Psoas muscle (tissue), 7 donors: ENCODE measurements at regions not wholly inside any gene's neighbourhood (a gene's known extent, or its start where the extent isn't known, plus 50 kb on each side); places are given as distances from the start of the nearest gene placed in this dataset.

Experiments used
- ATAC-seq, 4 donors: fragments of 200-7000 bp; cut with Tn5 transposase; one replicate each; pipeline ENCODE4 v1.9.1; 2020; ENCODE audit warnings: moderate library complexity in 3 of 4, mild to moderate bottlenecking in 2 of 4
- DNase-seq, 2 donors: peaks; one replicate each; pipeline ENCODE4 v3.0.0-alpha.2; 2020
- H3K27ac ChIP-seq: fragments of 200-600 bp; one replicate; pipeline ENCODE4 v1.8.0; 2022
- H3K27me3 ChIP-seq, 3 donors: fragments of 200-600 bp in 1 of 3; one replicate each; pipeline versions ENCODE4 v1.6.1 to v1.8.0; 2013 to 2022; ENCODE audit warnings: low read length in 2 of 3, mild to moderate bottlenecking in 2 of 3, moderate library complexity in 1 of 3; ENCODE audit not compliant: insufficient read depth in 3 of 3
- H3K36me3 ChIP-seq, 2 donors: fragments of 200-600 bp in 1 of 2; one replicate each; pipeline versions ENCODE4 v1.6.1 to v1.8.0; 2013 to 2022; ENCODE audit warnings: low read depth in 1 of 2, mild to moderate bottlenecking in 1 of 2, moderate library complexity in 1 of 2; ENCODE audit not compliant: insufficient read depth in 1 of 2
- H3K4me1 ChIP-seq: fragments of 200-600 bp; one replicate; pipeline ENCODE4 v1.8.0; 2022
- H3K4me3 ChIP-seq: fragments of 200-600 bp; one replicate; pipeline ENCODE4 v1.8.0; 2022; ENCODE audit warnings: mild to moderate bottlenecking
- H3K9me3 ChIP-seq: fragments of 200-600 bp; one replicate; pipeline ENCODE4 v1.8.0; 2022
- CTCF ChIP-seq: fragments of 200-600 bp; IDR thresholded peaks from one replicate; pipeline ENCODE4 v1.8.0; 2022; ENCODE audit warnings: antibody characterized with exemption
- WGBS, 3 donors: extraction: QIAGEN DNeasy Blood & Tissue Kit; methylation state at CpG; one replicate each; pipeline versions ENCODE4 v1.1.6 to v1.1.7; 2013; 5-methylcytosine and 5-hydroxymethylcytosine counted together
- intact Hi-C, 2 donors: fragments of 100-400 bp; cut with DNase I; formaldehyde crosslinking; loops; one replicate each; pipeline versions ENCODE4 v1.11.0 to v1.14.2; 2022
- donor health status: healthy with polysubstance abuse.
- donor health status: DM: no; HTN: no; CAD: no; lungs with moderate emphysema.
- donor health status: Bipolar disorder and iron deficiency.
- donor health status: healthy.
- donor health status: DM: yes; HTN: yes; CAD: no.
- donor health status: DM: no; HTN: no; CAD: no.
- donor health status: DM: yes; HTN: yes; CAD: no.

- H3K4me3 ChIP-seq = no peak overlapping the region
- intact Hi-C loops = no loop called here
- no peak for ATAC-seq
- no peaks in the 10 kb centered on the region for H3K36me3 ChIP-seq
- 68 to 75% (median 71%) methylated on average over 9 of the region's 9 CpGs for WGBS, 3 donors
- no peak for DNase-seq
- H3K27ac ChIP-seq = no peak overlapping the region
- H3K27me3 ChIP-seq = no peaks in the 10 kb centered on the region
- H3K9me3 ChIP-seq = no peaks in the 10 kb centered on the region
- H3K4me1 ChIP-seq = peaks cover 10% of the 10 kb centered on the region
- no peak for TF ChIP-seq CTCF
Measured at GRCh38 chr3:110902453-110903085, 169.0 kb upstream of the NECTIN3 start.

- 32 to 44% (median 42%) methylated on average over 4 of the region's 4 CpGs for WGBS, 3 donors
- Histone ChIP-seq H3K27me3 (no peaks in the 10 kb centered on the region), H3K27ac (no peak overlapping the region), H3K36me3 (no peaks in the 10 kb centered on the region), H3K9me3 (no peaks in the 10 kb centered on the region), H3K4me3 (no peak overlapping the region), H3K4me1 (peaks cover 10% of the 10 kb centered on the region)
- intact Hi-C loops = no loop called here
- DNase-seq = no peak
- TF ChIP-seq CTCF = no peak
- ATAC-seq = peak in 2 of 4 donors; percentile 37 to 54
Measured at GRCh38 chr3:110903771-110904519, 167.7 kb upstream of the NECTIN3 start.

GRCh38 chr3:110904520-110904890, 167.1 kb upstream of the NECTIN3 start:
- Histone ChIP-seq H3K4me3 (no peak overlapping the region), H3K27ac (no peak overlapping the region), H3K27me3 (no peaks in the 10 kb centered on the region), H3K9me3 (no peaks in the 10 kb centered on the region), H3K4me1 (peaks cover 10% of the 10 kb centered on the region), H3K36me3 (no peaks in the 10 kb centered on the region)
- ATAC-seq (no peak), DNase-seq (no peak)
- intact Hi-C loops = no loop called here
- 72 to 96% (median 85%) methylated on average over 3 of the region's 3 CpGs for WGBS, 3 donors
- TF ChIP-seq CTCF = no peak

- 38 to 46% (median 40%) methylated on average over 1 of the region's 1 CpG for WGBS, 3 donors
- ATAC-seq = no peak
- Histone ChIP-seq H3K36me3 (no peaks in the 10 kb centered on the region), H3K9me3 (no peaks in the 10 kb centered on the region), H3K27me3 (no peaks in the 10 kb centered on the region), H3K4me3 (no peak overlapping the region), H3K27ac (no peak overlapping the region), H3K4me1 (peaks cover 10% of the 10 kb centered on the region)
- intact Hi-C loops = no loop called here
- TF ChIP-seq CTCF = no peak
- no peak for DNase-seq
Measured at GRCh38 chr3:110905121-110905520, 166.5 kb upstream of the NECTIN3 start.
